GM19193 (cell line): ENCODE measurements at regions not wholly inside any gene's neighbourhood (a gene's known extent, or its start where the extent isn't known, plus 50 kb on each side); places are given as distances from the start of the nearest gene placed in this dataset.

Experiments used
- POLR2A ChIP-seq: IDR thresholded peaks from 4 replicates; pipeline ENCODE4 v1.6.1; 2011; ENCODE audit not compliant: insufficient read depth, insufficient read length; ENCODE audit errors: extremely low read depth

DNA sequence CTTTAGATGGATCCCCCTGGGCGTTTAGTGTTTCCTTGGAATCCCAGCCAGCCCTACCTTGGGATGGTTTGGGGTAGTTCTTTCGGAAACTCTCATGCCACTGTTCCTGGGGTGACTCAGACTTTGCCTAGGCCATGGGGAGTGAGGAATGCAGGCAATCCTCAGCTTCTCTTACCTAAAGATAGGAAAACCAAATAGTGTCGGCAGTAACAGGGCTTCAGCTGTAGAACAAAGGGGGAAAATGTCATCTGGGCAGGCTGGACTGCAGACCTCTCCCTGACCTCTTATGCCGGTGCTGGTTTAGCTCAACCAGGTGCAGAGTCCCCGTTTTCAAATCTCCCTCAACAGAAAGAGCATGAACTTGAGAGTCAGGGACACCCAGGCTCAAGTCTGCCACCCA is 252.1 kb downstream of the TSN start:
- no peak for TF ChIP-seq POLR2A

DNA sequence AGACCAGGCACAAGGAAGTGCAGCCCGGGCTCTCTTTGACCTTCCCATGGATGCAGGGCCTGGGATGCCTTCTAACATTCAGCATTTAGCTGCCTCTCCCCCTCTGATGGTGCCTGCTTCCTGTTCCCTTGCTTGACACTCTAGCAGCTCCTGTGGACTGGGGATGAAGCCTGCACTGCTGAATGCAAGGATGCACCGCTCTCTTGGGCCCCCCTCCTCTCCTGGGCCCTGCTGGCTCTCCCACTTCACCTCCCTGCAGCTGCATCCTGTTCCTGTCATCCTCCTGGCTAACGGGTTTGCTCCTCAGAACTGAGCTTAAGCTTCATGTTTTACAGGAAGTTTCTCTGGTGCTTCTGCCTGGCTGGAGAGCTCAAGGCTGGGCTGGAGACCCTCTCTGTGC is 254.1 kb downstream of the TSN start:
- no peak for TF ChIP-seq POLR2A

DNA sequence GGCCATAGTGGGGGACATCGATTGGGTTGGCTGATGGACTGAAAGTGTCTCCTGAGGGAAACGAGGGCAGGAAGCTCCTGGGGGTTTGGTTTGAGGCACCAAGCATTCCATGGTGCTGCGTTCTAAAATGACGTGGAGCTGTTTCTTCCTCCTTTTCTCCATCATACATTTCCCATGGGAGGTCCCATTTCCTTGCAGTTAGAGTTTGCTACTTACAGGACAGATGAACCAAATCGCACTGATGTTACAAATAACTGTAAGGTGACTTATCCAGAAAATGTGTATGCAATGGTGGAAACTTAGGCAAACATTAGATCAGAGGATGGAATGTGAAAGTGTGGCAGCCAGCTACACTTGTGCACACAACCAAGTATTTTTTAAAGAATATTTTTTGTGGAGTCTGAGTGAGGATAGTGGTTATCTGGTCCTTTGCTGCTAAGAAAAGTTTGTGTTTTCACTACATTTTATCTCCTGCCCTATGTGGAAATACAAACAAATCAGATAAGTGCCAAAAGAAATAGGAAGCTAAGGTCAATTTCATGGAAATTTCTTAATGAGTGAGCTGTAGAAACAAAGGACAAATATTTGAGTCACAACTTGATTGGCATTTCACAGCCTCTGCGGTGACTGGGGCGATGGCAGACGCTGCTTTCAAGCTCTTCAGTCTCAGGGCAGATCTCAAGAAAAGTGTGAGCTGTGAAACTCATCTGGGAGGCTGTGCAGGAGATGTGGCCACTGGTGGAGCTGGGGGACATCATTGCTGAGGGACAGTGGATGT is 256.2 kb downstream of the TSN start:
- no peak for TF ChIP-seq POLR2A

DNA sequence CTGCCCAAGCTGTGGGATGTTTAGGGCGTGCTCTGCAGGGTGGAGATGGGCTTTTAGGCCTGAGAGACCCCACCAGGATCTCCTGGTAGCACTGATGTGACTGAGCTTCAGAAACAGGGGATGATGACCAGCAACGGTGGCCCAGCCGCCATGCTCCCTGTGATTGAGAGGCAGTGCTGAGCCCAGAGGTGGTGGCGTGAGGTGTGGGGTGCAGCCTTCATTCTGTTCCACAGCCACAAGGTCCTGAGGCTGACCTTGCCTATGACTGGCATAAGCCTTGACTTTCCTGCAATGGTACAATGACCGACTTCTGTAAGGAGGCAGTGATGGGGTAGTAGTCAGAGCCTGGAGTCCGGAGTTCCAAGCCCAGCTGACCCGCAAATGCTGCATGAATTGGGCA is 263.3 kb downstream of the TSN start:
- TF ChIP-seq POLR2A, result no peak

- TF ChIP-seq POLR2A, result no peak
Observed at GRCh38 chr2:122019724-122020123, 264.3 kb downstream of the TSN start.

DNA sequence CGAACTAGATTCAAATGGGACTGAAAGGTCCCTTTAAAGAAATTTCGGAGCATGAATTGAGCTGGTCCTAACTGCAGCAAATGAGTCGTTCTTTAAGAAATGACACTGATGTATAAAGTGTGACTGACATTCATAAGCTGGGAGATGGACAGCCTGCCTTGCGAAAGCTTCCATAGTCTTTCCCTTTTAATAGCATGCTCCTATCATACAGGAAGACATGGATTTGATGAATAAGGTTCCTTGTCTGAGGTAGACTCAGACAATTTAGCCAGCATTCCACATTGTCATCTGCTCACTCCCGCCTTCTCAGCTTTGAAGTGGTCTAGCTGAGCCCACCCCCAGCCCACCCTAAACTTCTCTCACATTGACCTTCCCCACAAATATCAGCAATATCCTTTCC is 264.9 kb downstream of the TSN start:
- no peak for TF ChIP-seq POLR2A

- TF ChIP-seq POLR2A, result no peak
Observed at GRCh38 chr2:122021941-122022340, 266.5 kb downstream of the TSN start.

DNA sequence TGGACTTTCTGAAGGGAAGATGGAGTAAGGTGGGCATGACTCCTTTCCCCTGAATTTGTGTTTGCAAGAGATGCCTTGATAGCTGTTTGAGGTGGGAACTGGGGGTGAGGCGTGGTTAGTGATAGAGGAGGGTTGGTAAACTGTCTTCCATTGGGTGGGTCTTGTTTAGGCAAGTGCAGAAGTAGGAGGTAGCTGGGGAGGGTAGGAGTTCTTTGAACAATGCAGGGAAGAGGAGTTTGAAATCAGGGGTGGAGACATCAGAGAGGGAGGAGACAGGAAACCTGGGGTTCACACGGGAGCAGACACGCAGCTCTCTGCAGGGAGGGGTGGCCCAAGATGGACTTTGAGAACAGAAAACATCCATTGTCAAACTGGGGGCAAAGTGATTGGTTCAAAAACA is 267.1 kb downstream of the TSN start:
- TF ChIP-seq POLR2A, result no peak

DNA sequence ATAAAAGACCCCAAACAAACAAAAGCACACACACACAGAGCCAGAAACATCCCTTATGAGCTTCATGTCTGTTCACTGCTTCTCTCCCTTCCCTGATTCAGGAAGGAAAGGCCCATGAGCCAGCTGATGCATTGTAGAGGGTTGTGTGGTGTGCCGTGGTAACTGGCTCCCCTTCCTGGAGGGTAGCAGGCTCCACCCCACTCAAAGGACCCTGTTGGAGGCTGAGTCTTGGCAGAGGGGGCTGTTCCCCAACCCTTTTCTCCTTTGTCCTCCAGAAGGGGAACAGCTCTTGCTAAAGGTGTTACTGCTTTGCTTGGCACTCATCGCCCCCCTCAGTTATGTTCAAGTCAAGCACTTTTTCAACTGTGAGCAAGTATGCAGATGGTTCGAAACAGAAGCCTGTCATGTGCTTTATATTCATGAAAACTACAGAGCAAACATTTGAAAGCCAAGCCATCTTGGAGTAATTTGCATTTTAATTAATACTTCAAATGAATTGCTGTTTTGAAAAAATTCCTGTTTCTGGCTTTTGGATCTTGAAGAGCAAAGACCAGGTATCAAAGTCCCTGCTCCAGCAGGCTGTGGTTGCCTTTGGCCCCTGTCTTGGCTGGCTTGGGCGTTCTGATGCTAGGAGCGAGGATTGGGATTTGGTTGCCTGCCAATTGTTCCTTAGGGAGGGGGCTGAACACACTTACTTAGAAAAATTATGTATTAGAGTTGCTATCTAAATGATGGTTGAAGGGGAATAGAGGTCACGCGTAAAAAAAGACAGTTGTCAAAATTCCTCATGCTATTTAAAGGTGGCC is 267.8 kb downstream of the TSN start:
- no peak for TF ChIP-seq POLR2A

DNA sequence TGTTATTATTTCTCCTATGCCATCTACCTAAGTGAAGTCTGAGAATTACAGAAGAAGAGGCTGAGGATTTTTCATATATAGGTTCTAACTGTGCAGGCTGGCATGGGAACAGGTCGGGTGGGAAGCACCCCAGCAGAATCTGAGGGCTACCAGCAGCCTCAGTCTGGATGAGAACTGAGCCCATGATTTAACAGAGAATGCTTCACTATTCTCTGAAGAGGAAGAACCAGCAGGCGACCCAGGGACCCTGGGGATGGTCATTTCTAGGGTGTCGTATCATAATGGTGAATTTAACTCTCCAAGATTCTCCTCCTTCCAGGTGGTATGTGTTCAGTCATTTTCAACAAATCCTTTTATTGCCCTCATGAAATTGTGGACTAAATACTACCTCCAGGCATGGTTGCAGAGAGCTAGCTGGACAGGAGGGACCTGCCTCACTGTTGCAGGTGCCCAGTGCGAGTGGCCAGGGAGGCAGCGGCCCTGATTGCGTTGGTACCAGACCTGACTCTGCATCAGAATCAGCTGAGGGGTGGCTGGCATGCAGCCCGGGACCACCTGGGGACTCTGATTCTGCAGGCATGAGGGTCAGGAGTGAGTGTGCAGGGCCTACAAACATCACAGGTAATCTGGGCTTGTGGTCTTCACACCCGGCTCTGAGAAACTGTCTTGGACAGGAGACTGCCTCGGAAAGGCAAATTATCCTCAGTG is 272.2 kb downstream of the TSN start:
- no peak for TF ChIP-seq POLR2A

DNA sequence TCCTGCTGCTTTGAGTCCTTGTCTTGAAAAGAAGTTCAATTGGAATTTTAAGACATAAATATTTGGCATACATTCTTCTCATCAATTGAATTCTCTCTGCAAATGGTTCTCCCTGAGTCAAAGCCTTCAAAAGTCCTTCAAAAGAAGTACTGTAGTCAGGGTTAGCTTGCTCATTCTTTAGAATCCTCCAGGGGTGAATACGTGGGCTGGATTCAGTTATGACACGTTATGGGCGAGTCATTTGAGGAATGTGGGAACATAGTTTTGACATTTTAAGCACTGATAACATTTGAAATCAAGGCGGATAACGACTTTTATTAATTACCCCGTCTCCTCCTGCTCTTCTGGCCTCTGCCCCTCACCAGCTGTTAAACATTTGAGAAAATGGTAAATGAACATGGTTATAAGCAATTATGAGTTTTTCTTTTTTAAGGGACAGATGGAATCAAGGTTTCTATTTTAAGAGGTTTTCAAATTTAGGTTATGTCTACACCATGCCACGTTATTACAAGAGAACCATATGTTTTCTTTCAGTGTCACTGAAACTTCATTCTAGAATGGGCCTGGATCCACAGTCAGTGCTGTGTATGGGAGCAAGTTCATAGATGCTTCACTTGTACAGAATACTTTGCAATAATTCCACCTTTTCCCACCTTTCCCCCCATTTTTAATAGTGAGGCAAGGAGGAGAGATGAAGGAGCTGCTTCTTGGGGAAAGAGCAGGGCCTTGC is 273.1 kb downstream of the TSN start:
- no peak for TF ChIP-seq POLR2A

- no peak for TF ChIP-seq POLR2A
Observed at GRCh38 chr2:122029456-122029855, 274.0 kb downstream of the TSN start.

DNA sequence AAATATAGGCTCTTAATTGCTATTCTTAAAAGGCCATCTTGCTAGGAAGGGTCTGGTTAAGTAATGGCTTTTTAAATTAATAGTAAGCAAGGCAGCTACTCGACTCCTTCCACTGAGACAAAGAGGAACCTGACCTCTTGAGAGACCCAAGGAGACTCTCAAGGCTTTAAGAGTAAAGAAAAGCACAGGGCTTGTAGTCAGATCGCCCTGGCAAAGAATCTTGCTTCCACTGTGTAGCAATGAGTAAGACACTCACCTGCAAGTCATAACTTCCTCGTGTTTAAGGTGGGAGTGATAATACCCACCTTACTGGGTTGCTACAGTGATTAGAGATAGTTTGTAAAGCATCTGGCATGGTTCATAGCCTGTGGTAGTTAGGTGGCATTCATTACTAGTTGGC is 274.5 kb downstream of the TSN start:
- no peak for TF ChIP-seq POLR2A

GRCh38 chr2:122031544-122032263 is 276.3 kb downstream of the TSN start:
- TF ChIP-seq POLR2A, result no peak

DNA sequence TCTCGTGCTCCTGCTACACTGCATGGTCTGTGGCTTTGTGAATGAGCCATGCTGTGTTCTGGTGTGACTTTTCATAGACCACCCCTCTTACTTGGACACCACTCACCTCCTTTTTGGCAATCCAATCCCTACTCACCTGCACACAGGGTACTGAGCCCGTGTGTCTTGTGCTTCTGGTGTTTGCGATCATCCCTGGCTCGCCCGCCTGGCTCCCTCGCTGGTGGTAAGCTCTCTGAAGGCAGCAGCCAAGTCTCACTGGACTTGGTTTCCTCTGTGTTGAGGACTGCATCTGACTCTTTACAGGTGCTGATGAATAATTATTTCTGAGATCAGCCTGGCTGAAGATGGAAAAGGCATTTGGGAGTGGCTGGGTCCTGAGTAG is 276.8 kb downstream of the TSN start:
- TF ChIP-seq POLR2A, result no peak

GRCh38 chr2:122033778-122034177 is 278.3 kb downstream of the TSN start:
- TF ChIP-seq POLR2A, result no peak
